OCI-LY3 (cell line): ENCODE measurements at regions not wholly inside any gene's neighbourhood (a gene's known extent, or its start where the extent isn't known, plus 50 kb on each side); places are given as distances from the start of the nearest gene placed in this dataset.

ENCODE experiments used
- H2AFZ ChIP-seq: fragments of 200-600, 300-600 bp; shearing (Covaris generic); 2 replicates; pipeline ENCODE4 v1.6.0; 2014; ENCODE audit warnings: antibody characterized with exemption, low read depth, low read length
- H3K27ac ChIP-seq: fragments of 200-600, 300-600 bp; sonication (generic); 2 replicates; pipeline ENCODE4 v1.5.1; 2014; ENCODE audit warnings: mild to moderate bottlenecking, low read length, moderate library complexity, mixed read lengths
- H3K27me3 ChIP-seq: fragments of 200-600, 300-600 bp; sonication (generic); 2 replicates; pipeline ENCODE4 v1.6.1; 2014; ENCODE audit warnings: low read depth, low read length, mixed read lengths
- H3K36me3 ChIP-seq: fragments of 200-600, 300-600 bp; sonication (generic); replicated peaks from 2 replicates; pipeline ENCODE3; 2014; ENCODE audit warnings: low read depth, low read length, mixed read lengths
- H3K4me1 ChIP-seq: fragments of 300-600, 200-600 bp; sonication (generic); 2 replicates; pipeline ENCODE4 v1.6.1; 2014; ENCODE audit warnings: low read length, mixed read lengths
- H3K4me2 ChIP-seq: fragments of 200-600, 300-600 bp; sonication (generic); 2 replicates; pipeline ENCODE4 v1.6.1; 2014; ENCODE audit warnings: low read length, mixed read lengths
- H3K4me3 ChIP-seq: fragments of 300-600, 200-600 bp; sonication (generic); 2 replicates; pipeline ENCODE4 v1.5.1; 2014; ENCODE audit warnings: antibody characterized with exemption, mild to moderate bottlenecking, low read length, moderate library complexity
- H3K79me2 ChIP-seq: fragments of 300-600, 200-600 bp; shearing (Covaris generic); 2 replicates; pipeline ENCODE4 v1.6.1; 2014; ENCODE audit warnings: mild to moderate bottlenecking, low read length, mixed read lengths
- H3K9ac ChIP-seq: fragments of 300-600, 200-600 bp; shearing (Covaris generic); 2 replicates; pipeline ENCODE4 v1.6.0; 2014; ENCODE audit warnings: mild to moderate bottlenecking, low read length, moderate library complexity
- H3K9me3 ChIP-seq: fragments of 200-600, 300-600 bp; shearing (Covaris generic); 2 replicates; pipeline ENCODE4 v1.6.1; 2014; ENCODE audit warnings: low read length, mixed read lengths; ENCODE audit not compliant: insufficient read depth
- H4K20me1 ChIP-seq: fragments of 200-600, 300-600 bp; sonication (generic); 2 replicates; pipeline ENCODE4 v1.6.1; 2016; ENCODE audit warnings: low read length, mixed read lengths; ENCODE audit not compliant: insufficient read depth
- EZH2phosphoT487 ChIP-seq: fragments of 200-600 bp; shearing (Covaris generic); IDR thresholded peaks from 2 replicates; pipeline ENCODE4 v1.6.1; 2018; ENCODE audit warnings: antibody characterized with exemption, mixed run types, low read depth
- TF ChIP-seq, protein P1 (sequence below): fragments of 200-600, 300-600 bp; sonication (generic); IDR thresholded peaks from 2 replicates; pipeline ENCODE4 v1.5.1; 2014; ENCODE audit warnings: antibody characterized with exemption, low read length, low read depth

DNA sequence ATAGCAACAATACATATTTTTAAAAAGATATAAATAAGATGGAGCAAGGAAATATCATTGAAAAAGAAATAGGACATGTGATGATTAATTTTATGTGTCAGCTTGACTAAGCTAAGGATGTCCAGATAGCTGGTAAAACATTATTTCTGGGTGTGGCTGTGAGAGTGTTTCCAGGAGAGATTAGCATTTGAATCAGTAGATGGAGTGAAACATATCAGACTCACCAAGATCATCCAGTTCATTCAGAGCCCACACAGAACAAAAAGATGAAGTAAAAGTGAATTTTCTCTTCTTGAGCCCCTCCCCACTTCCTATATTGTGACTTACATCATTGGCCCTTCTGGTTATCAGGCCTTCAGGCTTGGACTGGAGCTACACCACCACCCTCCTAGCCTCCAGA lies 61.6 kb upstream of the TUSC7 start:
- H3K27ac ChIP-seq = no peak overlapping the region
- H3K9ac ChIP-seq = no peak overlapping the region
- no peaks in the 10 kb centered on the region for H3K79me2 ChIP-seq
- no peaks in the 10 kb centered on the region for H4K20me1 ChIP-seq
- TF ChIP-seq, protein P1, sequence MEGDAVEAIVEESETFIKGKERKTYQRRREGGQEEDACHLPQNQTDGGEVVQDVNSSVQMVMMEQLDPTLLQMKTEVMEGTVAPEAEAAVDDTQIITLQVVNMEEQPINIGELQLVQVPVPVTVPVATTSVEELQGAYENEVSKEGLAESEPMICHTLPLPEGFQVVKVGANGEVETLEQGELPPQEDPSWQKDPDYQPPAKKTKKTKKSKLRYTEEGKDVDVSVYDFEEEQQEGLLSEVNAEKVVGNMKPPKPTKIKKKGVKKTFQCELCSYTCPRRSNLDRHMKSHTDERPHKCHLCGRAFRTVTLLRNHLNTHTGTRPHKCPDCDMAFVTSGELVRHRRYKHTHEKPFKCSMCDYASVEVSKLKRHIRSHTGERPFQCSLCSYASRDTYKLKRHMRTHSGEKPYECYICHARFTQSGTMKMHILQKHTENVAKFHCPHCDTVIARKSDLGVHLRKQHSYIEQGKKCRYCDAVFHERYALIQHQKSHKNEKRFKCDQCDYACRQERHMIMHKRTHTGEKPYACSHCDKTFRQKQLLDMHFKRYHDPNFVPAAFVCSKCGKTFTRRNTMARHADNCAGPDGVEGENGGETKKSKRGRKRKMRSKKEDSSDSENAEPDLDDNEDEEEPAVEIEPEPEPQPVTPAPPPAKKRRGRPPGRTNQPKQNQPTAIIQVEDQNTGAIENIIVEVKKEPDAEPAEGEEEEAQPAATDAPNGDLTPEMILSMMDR = no peak
- TF ChIP-seq EZH2phosphoT487 = no peak
- no peak overlapping the region for H3K4me3 ChIP-seq
- no peaks in the 10 kb centered on the region for H3K9me3 ChIP-seq
- no peak overlapping the region for H3K4me2 ChIP-seq
- H2AFZ ChIP-seq = no peak overlapping the region
- no peaks in the 10 kb centered on the region for H3K27me3 ChIP-seq
- no peaks in the 10 kb centered on the region for H3K36me3 ChIP-seq
- no peaks in the 10 kb centered on the region for H3K4me1 ChIP-seq
